HEK293T (cell line): ENCODE measurements at regions not wholly inside any gene's neighbourhood (a gene's known extent, or its start where the extent isn't known, plus 50 kb on each side); places are given as distances from the start of the nearest gene placed in this dataset.
"Not testable (repeated sequence)": the region's sequence is repeated elsewhere in the genome, so short reads cannot be mapped to it uniquely, and the experiment has no call there.

Source experiments
- CTCF ChIA-PET: fragments of 350-600 bp; formaldehyde crosslinking; extraction: SDS; loops from one replicate; lab custom pipeline; 2021; ENCODE audit warnings: antibody characterized with exemption, inconsistent platforms; lab: Yijun Ruan, JAX
- POLR2A ChIA-PET: fragments of 350-600 bp; formaldehyde crosslinking; extraction: SDS; loops from one replicate; lab custom pipeline; 2020; ENCODE audit warnings: antibody characterized with exemption, inconsistent platforms; lab: Yijun Ruan, JAX
- DNase-seq: peaks from one replicate; pipeline ENCODE4 v3.0.0; 2012; ENCODE audit warnings: mixed read lengths; ENCODE audit errors: extremely low spot score
- ARNT ChIP-seq: fragments of 450-650 bp; IDR thresholded peaks from 2 replicates; pipeline ENCODE4 v1.6.1; 2017; ENCODE audit warnings: mild to moderate bottlenecking
- BHLHE40 ChIP-seq: fragments of 450-650 bp; IDR thresholded peaks from 2 replicates; pipeline ENCODE4 v1.6.1; 2016; ENCODE audit warnings: mild to moderate bottlenecking, moderate library complexity, borderline replicate concordance
- CTBP1 ChIP-seq: fragments of 450-650 bp; IDR thresholded peaks from 2 replicates; pipeline ENCODE4 v1.6.1; 2016; ENCODE audit warnings: borderline replicate concordance
- ELF4 ChIP-seq: fragments of 450-650 bp; IDR thresholded peaks from 2 replicates; pipeline ENCODE4 v1.6.1; 2017; ENCODE audit warnings: antibody characterized with exemption
- FOXA1 ChIP-seq: fragments of 450-650 bp; IDR thresholded peaks from 2 replicates; pipeline ENCODE4 v1.6.1; 2016; ENCODE audit warnings: mild to moderate bottlenecking
- FOXK2 ChIP-seq: fragments of 450-650 bp; IDR thresholded peaks from 2 replicates; pipeline ENCODE4 v1.6.1; 2016; ENCODE audit warnings: mild to moderate bottlenecking
- FOXM1 ChIP-seq: fragments of 450-650 bp; IDR thresholded peaks from 2 replicates; pipeline ENCODE4 v1.6.1; 2017; ENCODE audit warnings: mild to moderate bottlenecking, borderline replicate concordance
- HDGF ChIP-seq: fragments of 450-650 bp; IDR thresholded peaks from 2 replicates; pipeline ENCODE4 v1.6.1; 2017; ENCODE audit warnings: antibody characterized with exemption, borderline replicate concordance
- L3MBTL2 ChIP-seq: fragments of 450-650 bp; conservative IDR thresholded peaks from 2 replicates; pipeline ENCODE4 v1.6.1; 2016; ENCODE audit warnings: mild to moderate bottlenecking
- LEF1 ChIP-seq: fragments of 450-650 bp; IDR thresholded peaks from 2 replicates; pipeline ENCODE4 v1.6.1; 2017; ENCODE audit warnings: mild to moderate bottlenecking, borderline replicate concordance
- NFRKB ChIP-seq: fragments of 450-650 bp; IDR thresholded peaks from 2 replicates; pipeline ENCODE4 v1.6.1; 2016; ENCODE audit warnings: mild to moderate bottlenecking, moderate library complexity
- PKNOX1 ChIP-seq: fragments of 450-650 bp; IDR thresholded peaks from 2 replicates; pipeline ENCODE4 v1.6.1; 2016
- SP1 ChIP-seq: fragments of 450-650 bp; IDR thresholded peaks from 2 replicates; pipeline ENCODE4 v1.6.1; 2017
- SUZ12 ChIP-seq: fragments of 450-650 bp; IDR thresholded peaks from 2 replicates; pipeline ENCODE4 v1.6.1; 2016; ENCODE audit warnings: mild to moderate bottlenecking
- TARDBP ChIP-seq: fragments of 450-650 bp; IDR thresholded peaks from 2 replicates; pipeline ENCODE4 v1.6.1; 2016
- ZNF384 ChIP-seq: fragments of 450-650 bp; IDR thresholded peaks from 2 replicates; pipeline ENCODE4 v1.6.1; 2016

GRCh38 chr3:22846566-22846965 lies 356.6 kb upstream of the UBE2E2 start:
- ChIA-PET CTCF (no interaction called here), POLR2A (no interaction called here)

GRCh38 chr3:22849583-22849982 lies 353.5 kb upstream of the UBE2E2 start:
- POLR2A ChIA-PET, CTCF ChIA-PET: not testable (repeated sequence)

More at GRCh38 chr3:22846566-22846965, 356.6 kb upstream of the UBE2E2 start:
- TF ChIP-seq TARDBP (no peak), L3MBTL2 (no peak), SUZ12 (no peak)
- no peak for DNase-seq

GRCh38 chr3:22856811-22857210 lies 346.3 kb upstream of the UBE2E2 start:
- TF ChIP-seq LEF1 (no peak), SP1 (no peak), HDGF (no peak), FOXA1 (no peak), ELF4 (no peak), SUZ12 (no peak), BHLHE40 (no peak), CTBP1 (no peak), FOXM1 (no peak), L3MBTL2 (no peak), TARDBP (no peak), NFRKB (no peak), ARNT (no peak), PKNOX1 (no peak), FOXK2 (no peak), ZNF384 (no peak)
- no peak for DNase-seq
- ChIA-PET CTCF (no interaction called here), POLR2A (no interaction called here)

More at GRCh38 chr3:22849583-22849982, 353.5 kb upstream of the UBE2E2 start:
- not testable (repeated sequence) for DNase-seq

- TF ChIP-seq CTBP1 (no peak), PKNOX1 (no peak), LEF1 (no peak), NFRKB (no peak), TARDBP (no peak), FOXK2 (no peak), FOXM1 (no peak), BHLHE40 (no peak)
- no peak for DNase-seq
- ChIA-PET POLR2A (no interaction called here), CTCF (no interaction called here)
Observed at GRCh38 chr3:22858486-22858885, 344.6 kb upstream of the UBE2E2 start.

GRCh38 chr3:22859618-22860017 lies 343.5 kb upstream of the UBE2E2 start:
- DNase-seq = no peak
- no peak for TF ChIP-seq LEF1
- TF ChIP-seq CTBP1 = no peak
- no peak for TF ChIP-seq SP1
- no peak for TF ChIP-seq FOXK2
- TF ChIP-seq BHLHE40 = no peak
- no peak for TF ChIP-seq HDGF
- TF ChIP-seq TARDBP = no peak

GRCh38 chr3:22861426-22861825 lies 341.7 kb upstream of the UBE2E2 start:
- TF ChIP-seq FOXM1 (no peak), NFRKB (no peak), LEF1 (no peak), TARDBP (no peak), SUZ12 (no peak), BHLHE40 (no peak), FOXA1 (no peak), L3MBTL2 (no peak), ARNT (no peak)
- ChIA-PET CTCF (no interaction called here), POLR2A (no interaction called here)
- DNase-seq = no peak

More at GRCh38 chr3:22859618-22860017, 343.5 kb upstream of the UBE2E2 start:
- CTCF ChIA-PET = no interaction called here
- POLR2A ChIA-PET = no interaction called here

GRCh38 chr3:22862111-22862510 lies 341.0 kb upstream of the UBE2E2 start:
- TF ChIP-seq HDGF = no peak
- TF ChIP-seq SP1 = no peak
- no peak for TF ChIP-seq SUZ12
- ChIA-PET POLR2A (no interaction called here), CTCF (no interaction called here)
- peak; percentile 12 for DNase-seq

GRCh38 chr3:22882834-22883233 lies 320.3 kb upstream of the UBE2E2 start:
- POLR2A ChIA-PET, DNase-seq, CTCF ChIA-PET: not testable (repeated sequence)

GRCh38 chr3:22885039-22885438 lies 318.1 kb upstream of the UBE2E2 start:
- POLR2A ChIA-PET = no interaction called here
- CTCF ChIA-PET = no interaction called here
- TF ChIP-seq ARNT (no peak), HDGF (no peak), CTBP1 (no peak), ZNF384 (no peak), TARDBP (no peak), BHLHE40 (no peak), PKNOX1 (no peak), FOXA1 (no peak), SP1 (no peak), SUZ12 (no peak), LEF1 (no peak), FOXM1 (no peak), NFRKB (no peak), L3MBTL2 (no peak), FOXK2 (no peak)
- no peak for DNase-seq
